ENCODE measurements at regions not wholly inside any gene's neighbourhood (a gene's known extent, or its start where the extent isn't known, plus 50 kb on each side); places are given as distances from the start of the nearest gene placed in this dataset.
"Not testable (repeated sequence)": the region's sequence is repeated elsewhere in the genome, so short reads cannot be mapped to it uniquely, and the experiment has no call there.

DNA sequence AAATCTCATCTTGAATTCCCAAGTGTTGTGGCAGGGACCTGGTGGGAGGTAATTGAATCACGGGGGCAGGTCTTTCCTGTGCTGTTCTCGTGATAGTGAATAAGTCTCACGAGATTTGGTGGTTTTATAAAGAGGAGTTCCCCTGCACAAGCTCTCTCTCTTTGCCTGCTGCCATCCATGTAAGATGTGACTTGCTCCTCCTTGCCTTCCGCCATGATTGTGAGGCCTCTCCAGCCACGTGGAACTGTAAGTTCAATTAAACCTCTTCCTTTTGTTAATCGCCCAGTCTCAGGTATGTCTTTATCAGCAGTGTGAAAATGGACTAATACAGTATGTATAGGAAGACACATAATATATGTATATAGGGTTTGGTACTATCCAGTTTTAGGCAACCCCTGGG is 270.6 kb upstream of the RNF32 start:
- not testable (repeated sequence) for TF ChIP-seq NFRKB (IDR thresholded peaks at IDR 0.05); ZNF384 (IDR thresholded peaks at IDR 0.05); SUZ12 (IDR thresholded peaks at IDR 0.05); FOXM1 (IDR thresholded peaks at IDR 0.05; ENCODE audit: borderline replicate concordance); BHLHE40 (IDR thresholded peaks at IDR 0.05; ENCODE audit: borderline replicate concordance); SP1 (IDR thresholded peaks at IDR 0.05); FOXA1 (IDR thresholded peaks at IDR 0.05); LEF1 (IDR thresholded peaks at IDR 0.05; ENCODE audit: borderline replicate concordance); FOXK2 (IDR thresholded peaks at IDR 0.05); ELF4 (IDR thresholded peaks at IDR 0.05); TARDBP (IDR thresholded peaks at IDR 0.05); CTBP1 (IDR thresholded peaks at IDR 0.05; ENCODE audit: borderline replicate concordance); HDGF (IDR thresholded peaks at IDR 0.05; ENCODE audit: borderline replicate concordance)
- TF ChIP-seq, protein P1, sequence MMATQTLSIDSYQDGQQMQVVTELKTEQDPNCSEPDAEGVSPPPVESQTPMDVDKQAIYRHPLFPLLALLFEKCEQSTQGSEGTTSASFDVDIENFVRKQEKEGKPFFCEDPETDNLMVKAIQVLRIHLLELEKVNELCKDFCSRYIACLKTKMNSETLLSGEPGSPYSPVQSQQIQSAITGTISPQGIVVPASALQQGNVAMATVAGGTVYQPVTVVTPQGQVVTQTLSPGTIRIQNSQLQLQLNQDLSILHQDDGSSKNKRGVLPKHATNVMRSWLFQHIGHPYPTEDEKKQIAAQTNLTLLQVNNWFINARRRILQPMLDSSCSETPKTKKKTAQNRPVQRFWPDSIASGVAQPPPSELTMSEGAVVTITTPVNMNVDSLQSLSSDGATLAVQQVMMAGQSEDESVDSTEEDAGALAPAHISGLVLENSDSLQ (IDR thresholded peaks at IDR 0.05): not testable (repeated sequence)
